Breast epithelium (tissue), 4 donors: ENCODE measurements at regions not wholly inside any gene's neighbourhood (a gene's known extent, or its start where the extent isn't known, plus 50 kb on each side); places are given as distances from the start of the nearest gene placed in this dataset.

Experiments
- DNase-seq, 2 donors: peaks; one replicate each; pipeline ENCODE4 v3.0.0-alpha.2; 2019; ENCODE audit warnings: low spot score in 2 of 2
- H3K27ac ChIP-seq, 2 donors: fragments of 200-600 bp; sonication (generic) in 1 of 2; one replicate each; pipeline ENCODE4 v1.5.1; 2016 to 2019; ENCODE audit warnings: mild to moderate bottlenecking in 1 of 2
- H3K27me3 ChIP-seq, 2 donors: fragments of 200-600 bp; sonication (generic) in 1 of 2; one replicate each; pipeline versions ENCODE4 v1.5.1 to v1.6.0; 2017 to 2019; ENCODE audit warnings: control low read depth in 1 of 2, mild to moderate bottlenecking in 1 of 2
- H3K36me3 ChIP-seq: fragments of 200-600 bp; one replicate; pipeline ENCODE4 v1.5.1; 2019
- H3K4me1 ChIP-seq, 2 donors: fragments of 200-600 bp; sonication (generic); one replicate each; pipeline ENCODE4 v1.5.1; 2016 to 2019; ENCODE audit warnings: control low read depth in 1 of 2
- H3K4me3 ChIP-seq, 3 donors: fragments of 200-600 bp; sonication (generic); 1 replicate in 2 of 3; 2 replicates in 1 of 3; pipeline ENCODE4 v1.5.1; 2016 to 2019; ENCODE audit warnings: mild to moderate bottlenecking in 3 of 3, moderate library complexity in 2 of 3
- H3K9me3 ChIP-seq, 2 donors: fragments of 200-600 bp; sonication (generic) in 1 of 2; one replicate each; pipeline ENCODE4 v1.5.1; 2016 to 2019; ENCODE audit warnings: control low read depth in 1 of 2
- POLR2A ChIP-seq: fragments of 450-650 bp; IDR thresholded peaks from one replicate; pipeline ENCODE4 v1.6.1; 2016; ENCODE audit warnings: antibody characterized with exemption, mild to moderate bottlenecking, moderate library complexity
- POLR2AphosphoS5 ChIP-seq, 3 donors: sonication (generic); formaldehyde crosslinking; IDR thresholded peaks; one replicate each; pipeline ENCODE4 v1.6.1; 2017; ENCODE audit warnings: antibody characterized with exemption in 3 of 3
- intact Hi-C: fragments of 100-400 bp; cut with DNase I; formaldehyde crosslinking; loops from one replicate; pipeline ENCODE4 v1.15.1; 2023; ENCODE audit warnings: low total_unique reads
- TF ChIP-seq, protein P1 (sequence below), 3 donors: fragments of 450-650 bp; IDR thresholded peaks; one replicate each; pipeline ENCODE4 v1.5.1; 2016 to 2017; ENCODE audit warnings: antibody characterized with exemption in 3 of 3, mild to moderate bottlenecking in 3 of 3, moderate library complexity in 3 of 3

DNA sequence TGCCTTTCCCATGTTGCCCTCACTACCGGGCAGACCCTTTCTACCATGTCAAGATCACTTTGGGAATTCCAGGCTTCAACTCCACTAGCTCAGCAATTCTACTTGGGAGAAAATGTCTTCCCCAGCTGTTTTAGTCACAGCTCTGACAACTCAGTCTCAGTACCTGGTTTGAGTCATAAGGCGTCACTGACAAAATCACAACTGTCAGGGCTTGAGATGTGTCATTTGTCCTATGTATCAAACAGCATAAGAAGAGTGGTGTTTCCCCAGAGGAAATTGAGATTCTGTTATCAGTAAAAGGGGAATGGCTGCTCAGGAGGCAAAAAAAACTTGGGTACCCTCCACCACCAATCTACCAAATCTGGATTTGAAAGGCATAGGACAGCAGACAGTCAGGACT is 594.9 kb upstream of the SUCLG2 start:
- H3K9me3 ChIP-seq: no peaks in the 10 kb centered on the region
- H3K27me3 ChIP-seq: no peaks in the 10 kb centered on the region
- no peak for DNase-seq
- TF ChIP-seq, protein P1, sequence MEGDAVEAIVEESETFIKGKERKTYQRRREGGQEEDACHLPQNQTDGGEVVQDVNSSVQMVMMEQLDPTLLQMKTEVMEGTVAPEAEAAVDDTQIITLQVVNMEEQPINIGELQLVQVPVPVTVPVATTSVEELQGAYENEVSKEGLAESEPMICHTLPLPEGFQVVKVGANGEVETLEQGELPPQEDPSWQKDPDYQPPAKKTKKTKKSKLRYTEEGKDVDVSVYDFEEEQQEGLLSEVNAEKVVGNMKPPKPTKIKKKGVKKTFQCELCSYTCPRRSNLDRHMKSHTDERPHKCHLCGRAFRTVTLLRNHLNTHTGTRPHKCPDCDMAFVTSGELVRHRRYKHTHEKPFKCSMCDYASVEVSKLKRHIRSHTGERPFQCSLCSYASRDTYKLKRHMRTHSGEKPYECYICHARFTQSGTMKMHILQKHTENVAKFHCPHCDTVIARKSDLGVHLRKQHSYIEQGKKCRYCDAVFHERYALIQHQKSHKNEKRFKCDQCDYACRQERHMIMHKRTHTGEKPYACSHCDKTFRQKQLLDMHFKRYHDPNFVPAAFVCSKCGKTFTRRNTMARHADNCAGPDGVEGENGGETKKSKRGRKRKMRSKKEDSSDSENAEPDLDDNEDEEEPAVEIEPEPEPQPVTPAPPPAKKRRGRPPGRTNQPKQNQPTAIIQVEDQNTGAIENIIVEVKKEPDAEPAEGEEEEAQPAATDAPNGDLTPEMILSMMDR (IDR thresholded peaks at IDR 0.05): no peak
- TF ChIP-seq POLR2A: no peak
- no peak for TF ChIP-seq POLR2AphosphoS5 (IDR thresholded peaks at IDR 0.05)
- intact Hi-C loops: no loop called here
- H3K36me3 ChIP-seq: no peaks in the 10 kb centered on the region
- no peaks in the 10 kb centered on the region for H3K4me1 ChIP-seq
- no peak overlapping the region for H3K27ac ChIP-seq
- H3K4me3 ChIP-seq: no peak overlapping the region

DNA sequence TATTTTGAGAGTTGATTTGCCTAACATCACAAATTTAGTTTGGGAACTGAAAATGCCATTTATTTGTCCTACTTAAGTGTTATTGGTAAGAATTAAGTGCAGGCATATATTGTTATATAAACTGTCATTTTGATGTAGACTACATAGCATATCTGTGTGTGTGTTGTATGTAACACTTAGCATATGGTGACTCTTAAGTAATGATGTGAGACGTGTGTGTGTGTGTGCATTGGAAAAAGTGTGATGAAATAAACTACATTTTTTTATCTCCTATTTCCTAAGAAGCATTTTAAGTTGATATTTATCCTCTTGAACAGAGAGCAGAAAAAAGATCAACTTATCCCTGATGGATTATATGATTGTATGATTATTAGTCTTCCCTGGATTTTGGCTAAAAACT is 588.2 kb upstream of the SUCLG2 start:
- Histone ChIP-seq H3K27ac (no peak overlapping the region), H3K9me3 (no peaks in the 10 kb centered on the region), H3K4me3 (no peak overlapping the region), H3K4me1 (no peaks in the 10 kb centered on the region), H3K36me3 (no peaks in the 10 kb centered on the region), H3K27me3 (no peaks in the 10 kb centered on the region)
- DNase-seq: no peak
- intact Hi-C loops: no loop called here
- TF ChIP-seq POLR2A: no peak
- TF ChIP-seq, protein P1 (IDR thresholded peaks at IDR 0.05): no peak

DNA sequence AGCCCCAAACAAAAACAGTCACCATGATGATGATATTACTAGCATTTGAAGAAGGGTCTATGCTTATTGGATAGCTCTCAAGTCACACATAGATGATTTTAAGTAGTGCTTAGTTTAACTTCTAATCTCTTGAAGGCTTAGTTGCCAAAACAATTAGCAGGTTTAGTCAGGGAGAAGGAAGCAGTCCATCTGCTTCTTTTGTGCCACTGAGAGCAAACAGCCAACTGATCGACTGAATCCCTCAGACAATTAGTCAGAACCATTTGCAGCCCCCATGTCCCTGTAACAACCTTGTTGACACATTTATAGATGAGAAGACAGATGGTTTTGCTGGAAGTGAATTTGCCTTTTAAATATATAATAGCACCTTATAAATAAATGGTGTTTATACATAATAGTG is 585.1 kb upstream of the SUCLG2 start:
- Histone ChIP-seq H3K27me3 (no peaks in the 10 kb centered on the region), H3K4me3 (no peak overlapping the region), H3K36me3 (no peaks in the 10 kb centered on the region), H3K4me1 (no peaks in the 10 kb centered on the region), H3K9me3 (no peaks in the 10 kb centered on the region), H3K27ac (no peak overlapping the region)
- no peak for TF ChIP-seq POLR2AphosphoS5 (IDR thresholded peaks at IDR 0.05)
- DNase-seq: no peak
- intact Hi-C loops: no loop called here

DNA sequence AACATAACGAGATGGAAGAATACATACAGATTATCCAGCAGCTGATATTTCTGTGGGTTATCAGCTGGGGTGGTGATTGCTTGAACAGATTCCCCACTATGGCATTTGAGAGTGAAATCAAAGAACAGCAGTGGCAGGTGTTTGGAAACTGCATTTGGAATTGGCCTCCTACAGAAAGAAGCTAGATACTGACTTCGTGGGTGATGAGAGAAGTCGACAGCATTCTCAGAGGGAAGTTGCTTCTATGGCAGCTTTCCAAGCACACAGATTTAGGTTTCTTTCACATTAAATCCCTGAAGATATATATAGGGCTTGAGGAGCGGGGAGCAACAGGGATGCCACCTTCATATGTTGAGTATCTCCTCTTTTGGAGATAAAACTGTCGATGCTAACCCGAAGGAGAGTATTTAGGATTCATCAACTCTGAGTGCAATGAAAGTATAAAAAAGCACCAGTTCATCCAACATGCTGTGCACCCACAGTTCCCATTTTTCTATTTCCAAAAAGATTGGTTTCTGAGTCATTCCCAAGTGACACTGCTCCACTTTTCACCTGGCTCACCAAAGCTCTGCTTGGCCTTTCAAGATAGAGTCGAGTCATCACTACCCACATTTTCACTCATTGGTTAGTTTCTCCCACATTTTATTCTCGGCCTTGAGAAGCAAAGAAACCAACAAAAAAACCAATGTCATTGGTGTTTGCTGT is 579.8 kb upstream of the SUCLG2 start:
- intact Hi-C loops: no loop called here
- Histone ChIP-seq H3K4me1 (no peaks in the 10 kb centered on the region), H3K36me3 (no peaks in the 10 kb centered on the region), H3K9me3 (no peaks in the 10 kb centered on the region), H3K4me3 (no peak overlapping the region), H3K27ac (no peak overlapping the region), H3K27me3 (no peaks in the 10 kb centered on the region)
- TF ChIP-seq, protein P1 (IDR thresholded peaks at IDR 0.05): no peak
- TF ChIP-seq POLR2A: no peak
- no peak for TF ChIP-seq POLR2AphosphoS5 (IDR thresholded peaks at IDR 0.05)
- DNase-seq: no peak

DNA sequence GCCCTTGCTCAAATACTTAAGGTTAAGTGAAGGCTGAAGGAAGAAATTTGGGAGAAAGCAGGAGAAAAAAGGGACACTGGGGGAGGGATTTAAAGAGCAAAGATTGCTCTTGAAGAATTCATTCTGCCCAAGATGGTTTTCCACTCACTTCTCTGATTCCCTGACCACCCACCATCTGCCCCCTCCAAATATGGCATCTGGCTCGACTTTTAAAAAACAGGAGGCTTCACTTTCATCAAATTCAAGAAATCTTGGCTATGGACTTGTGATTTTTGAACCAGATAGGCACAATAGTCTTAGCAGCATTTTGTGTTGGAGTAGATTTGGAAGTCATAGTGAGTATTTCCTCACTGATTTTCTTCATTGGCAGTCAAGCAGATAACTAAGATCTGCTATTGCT is 574.4 kb upstream of the SUCLG2 start:
- H3K9me3 ChIP-seq: no peaks in the 10 kb centered on the region
- H3K36me3 ChIP-seq: no peaks in the 10 kb centered on the region
- intact Hi-C loops: no loop called here
- no peak for DNase-seq
- TF ChIP-seq, protein P1 (IDR thresholded peaks at IDR 0.05): no peak
- TF ChIP-seq POLR2AphosphoS5 (IDR thresholded peaks at IDR 0.05) (no peak), POLR2A (no peak)
- H3K27me3 ChIP-seq: no peaks in the 10 kb centered on the region
- no peak overlapping the region for H3K27ac ChIP-seq
- no peaks in the 10 kb centered on the region for H3K4me1 ChIP-seq
- H3K4me3 ChIP-seq: no peak overlapping the region

DNA sequence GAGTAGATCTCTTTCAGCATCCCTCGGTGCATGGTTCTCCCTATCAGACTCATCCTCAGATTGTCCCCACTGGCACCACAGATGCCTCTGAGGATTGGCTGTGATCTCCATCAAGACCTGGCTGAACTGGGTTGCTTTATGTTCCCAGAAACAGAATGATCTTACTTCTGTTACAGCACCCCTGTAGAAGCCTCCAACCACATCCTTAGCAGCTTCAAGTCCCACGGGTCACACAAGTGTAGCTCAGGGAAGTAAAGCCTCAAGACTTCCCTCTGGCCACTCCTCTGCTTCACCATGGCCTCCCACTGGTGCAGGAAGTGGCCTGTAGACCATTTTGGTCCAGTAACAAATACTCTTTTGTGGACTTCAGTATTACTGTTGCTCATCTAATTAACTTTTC is 566.4 kb upstream of the SUCLG2 start:
- intact Hi-C loops: no loop called here
- Histone ChIP-seq H3K27ac (no peak overlapping the region), H3K36me3 (no peaks in the 10 kb centered on the region)

More for the DNA sequence above, 566.4 kb upstream of the SUCLG2 start:
- no peak for DNase-seq
- Histone ChIP-seq H3K4me3 (no peak overlapping the region), H3K9me3 (no peaks in the 10 kb centered on the region), H3K27me3 (no peaks in the 10 kb centered on the region), H3K4me1 (no peaks in the 10 kb centered on the region)
- TF ChIP-seq POLR2A: no peak
- TF ChIP-seq POLR2AphosphoS5 (IDR thresholded peaks at IDR 0.05): no peak
- TF ChIP-seq, protein P1 (IDR thresholded peaks at IDR 0.05): no peak
